Stimulated activated CD4-positive, alpha-beta T cell treated with anti-CD3 and anti-CD28 coated beads, Interleukin-1b, Interleukin-23, amount 100 ng/mL, for 1 hour (primary cell): ENCODE measurements at regions not wholly inside any gene's neighbourhood (a gene's known extent, or its start where the extent isn't known, plus 50 kb on each side); places are given as distances from the start of the nearest gene placed in this dataset.

Experiments used
- DNase-seq, 2 donors: peaks; one replicate each; pipeline ENCODE4 v3.0.0-alpha.2; 2020; ENCODE audit warnings: low read depth in 2 of 2

DNA sequence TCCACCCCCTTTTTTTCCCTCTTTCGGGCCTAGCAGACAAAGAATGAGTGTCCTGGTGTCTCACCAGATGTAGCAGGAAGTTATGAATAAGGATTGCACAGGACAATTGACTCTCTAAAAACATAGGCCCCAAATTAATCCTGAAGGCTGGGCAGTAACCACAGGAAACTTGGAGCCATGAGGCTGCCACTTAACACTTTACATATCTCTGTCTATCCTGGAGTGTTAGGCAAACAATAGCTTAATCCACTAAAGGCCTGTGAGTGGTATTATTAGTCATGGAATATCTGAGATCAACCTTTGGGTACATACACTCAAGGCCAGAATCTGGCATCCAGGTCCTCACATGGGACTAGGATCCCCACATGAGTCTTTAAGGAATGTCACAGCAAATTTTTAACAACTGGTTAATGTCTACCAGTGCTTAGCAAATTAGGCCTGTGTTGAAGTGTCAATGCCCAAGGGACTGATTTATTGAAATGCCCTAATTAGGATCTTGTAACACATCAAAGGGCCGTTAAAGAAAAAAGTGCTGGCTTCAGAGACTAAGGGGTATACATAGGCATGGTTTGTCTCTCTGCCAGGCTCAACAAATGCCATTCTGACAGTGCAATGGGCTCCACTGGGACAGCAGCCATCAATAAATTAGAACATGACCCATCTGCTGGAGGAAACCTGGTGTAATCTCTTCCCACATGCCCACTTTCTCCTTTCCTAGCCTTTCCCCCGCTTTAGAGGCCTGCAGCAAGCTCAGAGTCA, 196.7 kb upstream of the TBX20 start:
- no peak for DNase-seq

DNA sequence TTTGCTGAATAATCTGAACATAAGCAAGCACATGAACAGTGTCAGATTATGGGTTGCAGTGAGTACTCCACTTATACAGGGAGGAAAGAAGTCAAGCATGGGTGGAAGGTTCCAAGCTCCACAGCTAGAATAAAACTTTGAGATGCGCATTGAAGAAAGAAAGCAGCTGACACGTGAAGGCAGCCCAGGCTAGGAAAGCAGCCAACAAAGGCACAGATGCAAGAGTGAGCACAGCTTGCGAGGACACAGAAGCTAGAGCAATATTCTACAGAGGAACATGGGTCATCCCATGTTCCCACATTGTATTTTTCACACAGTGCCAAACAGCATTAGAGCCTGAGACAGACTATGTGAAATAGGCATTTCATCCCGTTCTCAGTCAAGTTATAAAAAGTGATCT, 194.6 kb upstream of the TBX20 start:
- DNase-seq = no peak

DNA sequence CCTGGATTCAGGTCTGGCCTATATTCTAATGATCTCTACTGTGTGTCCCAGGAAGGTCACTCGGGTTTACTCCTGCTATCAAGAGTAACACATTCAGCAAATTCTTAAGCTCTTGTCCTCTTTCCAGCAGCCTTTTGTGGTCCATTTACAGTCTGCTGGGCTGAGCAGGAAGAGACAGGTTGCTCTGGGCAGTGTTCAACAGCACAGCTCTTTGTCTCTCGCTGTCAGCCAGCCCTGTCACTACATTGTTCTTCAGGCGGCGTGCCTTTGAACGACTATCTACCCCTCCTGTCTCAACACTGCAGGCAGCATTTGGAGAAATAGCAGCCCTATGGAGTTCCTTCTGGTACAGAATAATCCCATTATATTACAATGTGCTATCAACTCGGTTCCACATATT, 192.2 kb upstream of the TBX20 start:
- no peak for DNase-seq

DNA sequence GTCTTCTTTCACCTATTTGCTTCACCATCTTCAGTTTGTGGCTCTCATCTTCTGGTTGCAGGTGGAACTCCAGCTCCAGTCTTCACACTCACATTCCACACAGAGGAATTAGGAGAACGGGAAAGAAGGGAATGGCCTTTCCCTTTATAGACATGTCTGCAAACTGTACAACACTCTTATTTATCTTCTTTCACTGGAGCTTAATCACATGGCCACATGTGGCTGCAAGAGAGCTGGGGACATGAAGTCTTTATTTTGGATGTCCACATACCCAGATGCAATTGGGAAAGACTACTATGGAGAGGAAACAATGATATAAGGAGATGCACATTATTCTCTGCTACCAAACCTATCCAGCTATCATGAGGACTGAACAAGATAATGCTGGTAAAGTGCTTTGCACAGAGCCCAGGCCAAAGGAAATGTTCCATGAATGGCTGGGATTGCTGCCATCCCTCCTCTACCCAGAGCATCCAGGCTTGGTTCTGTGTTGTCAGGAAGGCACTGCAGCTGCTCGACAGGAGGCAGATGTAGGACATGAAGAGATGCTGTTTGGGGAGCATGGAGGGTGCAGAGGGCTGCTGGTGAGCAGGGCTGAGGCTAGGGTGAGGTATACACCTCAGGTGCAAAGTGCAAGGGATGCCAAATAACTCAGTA, 183.8 kb upstream of the TBX20 start:
- no peak for DNase-seq

DNA sequence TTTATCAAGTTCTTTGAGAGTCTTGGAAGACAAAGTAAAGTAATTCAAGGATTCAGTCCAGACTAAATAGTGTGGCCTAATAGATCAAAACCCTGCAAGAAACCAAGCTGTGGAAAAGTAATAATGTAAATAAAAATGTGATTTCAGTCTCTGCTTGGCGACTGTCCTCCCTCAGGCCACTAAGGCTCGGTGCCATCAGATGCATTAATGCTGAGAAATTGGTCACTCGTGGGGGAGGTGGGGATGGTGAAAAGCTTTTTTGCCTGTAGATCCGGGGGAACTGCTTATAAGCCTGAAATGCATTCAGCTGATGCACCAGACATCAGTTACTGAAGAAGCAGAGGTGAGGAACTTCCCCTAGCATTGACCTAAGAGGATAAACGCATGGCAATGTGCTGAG, 182.6 kb upstream of the TBX20 start:
- DNase-seq = no peak

DNA sequence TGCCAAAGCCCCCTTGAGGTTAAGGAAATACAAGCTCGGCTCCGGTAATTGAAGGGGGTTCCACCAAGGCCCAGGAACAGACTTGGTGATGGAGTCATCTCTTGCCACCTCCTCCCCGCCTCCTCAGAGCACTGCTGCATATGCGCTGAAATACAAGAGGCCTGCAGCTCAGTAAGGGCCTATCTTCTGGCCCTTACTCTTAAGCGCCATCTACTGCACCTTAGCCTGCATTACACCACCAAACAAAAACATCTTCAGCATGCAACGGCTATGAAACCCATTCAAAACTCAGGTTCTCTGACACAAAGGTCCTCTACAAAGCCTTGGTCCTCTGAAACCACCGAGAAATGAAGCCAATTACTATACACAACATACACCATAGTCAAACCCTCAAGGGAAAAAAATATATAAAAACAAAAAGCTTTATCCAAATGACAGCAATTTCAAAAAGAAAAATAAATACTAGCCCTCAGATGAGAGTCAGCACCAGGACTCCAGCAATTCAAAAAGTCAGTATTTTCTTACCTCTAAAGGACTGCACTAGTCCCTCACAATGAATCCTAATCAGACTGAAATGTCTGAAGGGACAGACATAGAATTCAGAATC, 176.8 kb upstream of the TBX20 start:
- no peak for DNase-seq

DNA sequence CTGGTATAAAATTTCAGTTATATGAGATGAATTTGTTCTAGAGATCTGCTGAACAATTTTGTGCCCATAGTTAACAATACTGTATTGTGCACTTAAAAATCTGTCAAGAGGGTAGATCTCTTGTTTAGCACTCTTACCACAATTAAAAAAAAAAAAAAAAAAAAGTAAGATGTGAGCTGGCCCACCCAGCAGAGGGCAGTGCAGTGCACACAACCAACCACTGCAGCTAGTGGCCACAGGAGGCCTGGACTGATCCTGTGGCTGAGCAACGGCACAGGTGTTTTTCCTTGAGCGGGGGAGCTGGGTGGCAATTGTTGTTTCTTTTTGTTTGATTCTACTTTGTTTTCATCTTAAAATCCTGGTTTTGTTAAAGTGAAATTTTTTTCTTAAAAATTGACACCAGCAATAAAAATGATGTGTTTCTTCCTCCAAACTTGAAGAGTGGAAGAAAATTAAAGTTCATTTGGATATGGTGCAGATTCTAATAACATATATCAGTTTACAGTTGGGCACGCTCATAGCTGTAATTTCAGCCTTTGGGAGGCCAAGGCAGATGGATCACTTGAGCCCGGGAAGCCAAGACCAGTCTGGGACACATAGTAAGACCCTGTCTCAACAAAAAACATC, 171.1 kb upstream of the TBX20 start:
- DNase-seq = peak in 1 of 2 donors; percentile 28

DNA sequence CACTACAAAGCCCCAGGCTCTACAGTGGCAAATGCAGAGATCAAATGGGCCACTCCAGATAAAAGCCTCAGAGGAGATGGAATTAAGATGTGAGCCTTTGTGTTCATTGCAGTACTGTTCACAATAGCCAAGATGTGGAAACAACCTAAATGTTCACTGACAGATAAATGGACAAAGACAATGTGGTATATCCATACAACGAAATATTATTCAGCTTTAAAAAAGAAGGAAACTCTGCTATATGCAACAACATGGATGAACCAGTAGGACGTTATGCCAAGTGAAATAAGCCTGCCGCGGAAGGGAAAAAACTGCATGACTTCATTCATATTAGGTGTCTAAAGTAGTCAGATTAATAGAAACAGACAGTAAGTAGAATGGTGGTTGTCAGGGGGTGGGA, 170.5 kb upstream of the TBX20 start:
- DNase-seq = no peak

DNA sequence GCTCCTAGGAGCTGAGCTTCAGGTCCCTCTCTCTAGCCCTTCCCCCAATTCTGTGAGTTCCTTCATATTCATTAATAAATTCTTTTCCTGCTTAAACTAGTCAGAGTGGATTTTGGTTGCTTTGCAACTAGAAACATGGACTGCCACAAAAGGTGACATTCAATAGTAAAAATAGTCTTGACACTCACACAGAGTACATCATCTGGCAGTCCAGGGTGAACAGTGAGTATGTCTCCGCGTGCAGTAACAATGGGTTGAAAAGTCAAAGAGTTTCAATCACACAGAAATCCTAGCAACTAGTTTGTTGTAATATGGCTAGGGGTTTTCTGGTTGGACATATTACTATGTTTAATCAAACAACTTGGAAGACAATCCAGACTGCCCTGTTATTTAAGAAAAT, 168.8 kb upstream of the TBX20 start:
- no peak for DNase-seq

DNA sequence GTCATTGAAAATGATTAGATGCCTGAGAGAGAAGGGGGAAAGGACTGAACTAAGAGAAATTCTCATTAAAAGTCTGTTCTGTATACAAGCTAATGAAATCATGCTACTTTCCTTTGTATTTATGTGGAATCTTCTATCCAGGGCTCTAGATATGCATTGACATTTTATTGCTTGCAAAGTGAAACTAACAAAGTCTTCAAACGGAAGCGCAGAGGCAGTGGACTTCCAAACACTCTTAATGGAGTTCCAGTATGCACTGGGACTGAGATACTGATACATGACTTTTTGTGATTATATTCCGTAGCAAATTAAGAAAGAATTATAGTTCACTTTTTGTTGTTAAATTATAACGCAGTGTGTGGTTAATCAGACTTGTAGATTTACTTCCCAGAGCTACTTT, 166.8 kb upstream of the TBX20 start:
- DNase-seq = no peak

DNA sequence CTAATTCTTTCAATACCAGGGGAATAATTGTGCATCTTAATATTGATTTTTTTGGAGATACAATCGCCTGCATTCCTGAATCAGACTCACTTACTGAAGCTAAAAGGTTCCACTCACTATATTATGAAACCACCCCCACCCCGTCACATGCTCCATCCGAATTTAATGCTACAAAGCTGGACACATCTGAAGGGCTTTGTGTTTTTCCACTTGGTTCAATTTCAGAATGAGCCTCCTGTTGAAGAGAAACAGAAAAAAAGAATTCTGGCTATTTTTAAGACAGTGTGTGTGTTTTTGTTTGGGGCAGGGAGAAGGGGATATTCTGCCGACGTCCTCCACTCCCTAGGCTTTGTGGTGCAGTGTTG, 165.5 kb upstream of the TBX20 start:
- no peak for DNase-seq

DNA sequence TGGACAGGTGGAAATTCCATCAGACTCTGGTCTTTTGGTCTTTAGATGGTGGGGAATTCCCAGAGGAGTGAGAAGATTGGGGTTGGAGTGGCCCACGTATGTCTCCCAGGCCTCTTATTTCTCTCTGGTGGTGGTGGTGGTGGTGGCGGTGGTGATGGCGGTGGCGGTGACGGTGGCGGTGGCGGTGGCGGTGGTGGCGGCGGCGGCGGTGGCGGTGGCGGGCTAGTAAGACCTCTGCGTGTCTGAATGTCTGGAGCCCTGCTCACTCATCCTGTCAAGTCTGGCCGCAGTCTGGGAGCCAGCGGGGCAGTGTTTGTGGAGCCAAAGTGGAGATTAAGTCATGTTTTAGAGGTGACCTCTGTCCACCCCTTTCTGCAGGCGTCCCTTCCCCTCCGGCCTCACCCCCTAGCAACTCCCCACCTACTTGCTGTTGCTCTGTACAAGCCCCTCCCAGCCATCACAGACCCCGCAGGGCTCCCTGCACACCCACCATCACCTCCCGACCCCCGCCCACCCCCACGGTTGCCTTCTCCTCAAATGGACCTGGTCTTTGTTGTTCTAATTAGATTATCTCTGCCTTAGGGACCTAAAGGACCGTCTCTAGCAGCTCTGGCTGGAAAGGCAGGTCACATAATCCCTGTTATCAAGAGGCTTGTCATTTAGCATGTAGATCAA, 165.0 kb upstream of the TBX20 start:
- DNase-seq = no peak

DNA sequence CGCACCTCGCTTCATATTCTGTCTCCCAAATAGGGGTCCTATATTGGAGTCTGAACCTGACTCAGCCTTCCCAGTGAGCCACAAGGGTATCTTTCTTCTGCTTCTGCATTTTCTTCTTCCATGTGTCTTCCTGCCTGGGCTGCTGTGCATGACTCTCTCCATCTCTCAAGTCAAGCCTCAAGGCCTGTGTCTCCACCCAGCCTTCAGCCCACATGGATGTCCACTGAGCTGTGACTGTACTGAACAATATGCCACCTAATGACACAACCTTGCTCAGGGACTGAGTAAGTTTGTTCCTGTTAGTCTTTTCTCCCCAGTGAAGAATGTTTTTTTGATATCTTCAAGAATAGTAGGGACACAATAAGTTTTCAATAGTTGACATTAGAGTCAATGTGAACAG, 162.7 kb upstream of the TBX20 start:
- no peak for DNase-seq

DNA sequence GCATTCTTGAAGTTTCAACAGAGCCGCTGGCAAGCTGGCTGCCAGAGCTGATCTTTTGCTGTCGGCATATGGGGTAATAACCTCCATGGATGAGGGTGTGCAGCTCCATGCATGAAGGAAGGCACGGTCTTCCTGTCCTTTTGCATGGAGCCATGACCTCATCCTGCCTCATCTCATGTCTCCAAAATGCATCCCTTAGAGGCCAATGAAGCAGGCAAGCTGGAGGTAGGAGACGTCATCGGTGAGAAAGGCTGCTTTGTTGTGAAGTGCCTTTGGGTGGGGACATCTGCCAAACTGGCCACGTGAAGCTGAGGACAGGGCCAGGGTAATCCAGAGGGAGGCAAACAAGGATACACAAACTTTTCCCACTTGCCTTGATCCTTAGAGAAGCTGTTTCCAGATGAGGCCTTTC, 161.5 kb upstream of the TBX20 start:
- no peak for DNase-seq

DNA sequence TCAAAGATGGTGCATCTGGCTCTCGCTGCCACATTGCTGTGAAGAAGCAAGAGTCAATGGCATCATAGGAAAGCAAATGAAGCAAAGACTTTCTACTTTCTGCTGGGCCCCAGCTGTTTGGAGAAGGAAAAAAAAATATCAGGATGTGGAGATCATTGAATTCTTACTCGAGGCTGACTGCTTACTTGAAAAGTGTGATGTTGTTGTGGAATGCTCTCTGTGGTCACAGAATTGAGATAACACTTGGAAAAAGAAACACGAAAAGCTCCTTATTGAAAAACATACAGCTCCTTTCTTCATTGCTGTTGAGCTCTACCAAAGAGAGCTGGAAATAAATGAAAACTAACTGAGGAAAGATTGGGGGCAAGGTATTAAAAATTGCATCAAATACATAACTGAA, 157.4 kb upstream of the TBX20 start:
- no peak for DNase-seq

DNA sequence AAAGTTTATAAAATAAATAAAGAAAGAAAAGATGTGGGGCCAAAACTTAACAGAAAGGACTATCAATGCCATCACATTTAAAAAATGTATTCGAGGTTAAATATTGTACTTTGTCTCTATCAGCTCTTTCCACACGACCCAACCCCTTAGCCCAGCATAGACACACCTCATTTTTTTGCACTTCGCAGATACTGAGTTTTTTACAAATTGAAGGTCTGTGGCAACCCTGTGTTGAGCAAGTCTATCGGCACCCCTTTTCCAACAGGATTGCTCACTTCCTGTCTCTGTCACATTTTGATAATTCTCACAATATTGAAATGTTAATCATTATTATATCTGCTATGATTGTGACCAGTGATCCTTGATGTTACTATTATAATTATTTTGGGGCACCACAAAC, 151.6 kb upstream of the TBX20 start:
- no peak for DNase-seq

DNA sequence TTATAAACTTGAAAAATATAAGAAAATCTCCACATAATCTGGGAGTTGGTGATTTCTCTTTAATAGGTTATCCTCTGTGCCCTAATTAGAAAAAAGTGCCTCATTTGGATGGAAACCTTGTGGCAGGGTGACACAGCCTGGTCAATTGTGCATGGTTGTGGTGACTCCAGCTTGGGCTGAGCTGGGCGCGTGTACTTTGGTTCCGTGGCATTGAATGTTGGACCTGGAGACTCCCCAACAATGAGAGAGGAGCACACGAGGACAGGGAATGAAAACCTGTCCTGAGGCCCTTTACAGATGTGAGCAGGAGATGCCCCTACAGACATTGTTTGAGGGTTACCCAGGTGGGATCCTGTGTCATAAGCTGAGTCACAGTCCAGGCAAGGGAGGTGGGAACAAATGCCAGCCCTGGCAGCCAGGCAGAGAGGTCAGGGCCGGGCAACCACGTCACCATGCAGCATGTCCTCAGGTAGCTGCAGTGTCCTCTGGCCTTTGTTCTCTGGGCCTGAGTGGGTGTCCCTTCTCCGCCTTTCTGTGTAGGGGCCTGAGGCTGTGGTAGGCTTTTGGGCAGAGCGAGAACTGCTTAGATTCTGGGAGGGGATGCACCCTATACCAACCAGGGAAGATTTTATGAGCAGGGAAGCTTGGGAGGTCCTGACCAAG, 147.4 kb upstream of the TBX20 start:
- no peak for DNase-seq

DNA sequence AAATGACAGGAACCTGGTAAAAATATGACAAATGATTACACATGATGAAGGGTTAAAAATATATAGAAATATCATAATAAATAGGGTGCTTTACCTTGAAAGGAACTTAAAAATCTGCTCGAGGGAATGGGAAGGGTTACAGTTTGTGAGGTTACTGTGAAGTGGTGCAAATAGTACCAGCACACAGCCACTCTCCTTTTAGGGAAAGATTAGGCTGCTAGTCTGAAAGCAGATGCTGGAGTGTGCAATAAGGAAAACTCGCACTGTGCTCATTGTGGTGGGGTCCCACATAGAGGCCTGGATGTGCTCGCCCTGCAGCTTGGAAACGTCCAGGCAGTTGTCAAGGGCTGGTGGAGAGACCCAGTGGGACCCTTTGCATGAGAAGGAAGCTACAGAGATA, 145.9 kb upstream of the TBX20 start:
- DNase-seq = no peak

DNA sequence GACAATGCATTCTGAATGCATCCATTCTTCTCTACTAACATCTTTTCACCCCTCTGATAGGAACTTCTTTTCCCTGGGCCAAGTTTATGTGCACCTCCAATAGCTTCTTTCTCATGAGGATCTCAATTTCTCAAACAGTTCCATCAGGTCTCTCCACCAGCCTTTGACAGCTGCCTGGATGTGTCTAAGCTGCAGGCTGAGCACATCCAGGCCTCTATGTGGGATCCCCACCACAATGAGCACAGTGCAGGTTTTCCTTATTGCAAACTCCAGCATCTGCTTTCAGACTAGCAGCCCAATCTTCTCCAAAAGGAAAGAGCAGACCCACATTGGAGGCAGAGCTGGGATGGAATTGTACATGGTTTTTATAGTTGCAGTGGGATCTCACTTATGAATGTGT, 145.3 kb upstream of the TBX20 start:
- no peak for DNase-seq

DNA sequence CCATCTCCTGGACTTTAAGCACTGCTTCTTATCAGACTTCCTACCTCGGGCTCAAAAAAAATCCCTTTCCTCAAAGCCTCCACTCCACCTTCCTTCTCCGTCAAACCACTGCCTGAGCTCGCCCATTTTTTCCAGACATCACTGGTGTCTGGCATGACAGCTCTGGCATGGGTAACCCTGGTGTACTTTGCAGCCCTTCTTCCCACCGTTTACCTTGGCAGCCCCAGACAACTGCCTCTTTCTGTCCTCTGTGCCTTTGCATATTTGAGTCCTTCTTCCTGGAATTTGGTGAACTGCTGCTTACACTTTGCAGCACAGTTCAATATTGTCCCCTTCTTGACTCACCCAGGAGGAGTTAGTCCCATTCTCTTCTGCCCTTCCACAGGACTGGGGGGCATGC, 144.6 kb upstream of the TBX20 start:
- DNase-seq = no peak

DNA sequence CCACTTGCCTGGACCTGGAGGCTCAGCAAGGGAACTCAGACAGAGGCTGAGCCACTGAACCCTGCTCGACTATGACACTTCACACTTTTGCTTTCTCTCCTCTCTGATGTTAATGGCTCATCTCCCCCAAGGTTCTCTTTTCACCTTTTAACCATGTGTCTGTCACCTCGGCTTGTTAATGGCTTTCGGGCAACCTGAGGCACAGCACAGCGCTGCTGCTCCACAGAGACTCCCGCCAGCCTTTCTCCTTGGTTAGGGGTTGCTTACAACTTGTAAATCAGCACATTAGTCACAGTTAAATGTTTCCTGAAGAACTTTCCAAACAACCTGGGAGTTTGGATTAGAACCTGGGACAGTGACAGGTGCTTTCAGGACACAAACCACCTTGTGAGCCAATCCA, 136.2 kb upstream of the TBX20 start:
- no peak for DNase-seq

DNA sequence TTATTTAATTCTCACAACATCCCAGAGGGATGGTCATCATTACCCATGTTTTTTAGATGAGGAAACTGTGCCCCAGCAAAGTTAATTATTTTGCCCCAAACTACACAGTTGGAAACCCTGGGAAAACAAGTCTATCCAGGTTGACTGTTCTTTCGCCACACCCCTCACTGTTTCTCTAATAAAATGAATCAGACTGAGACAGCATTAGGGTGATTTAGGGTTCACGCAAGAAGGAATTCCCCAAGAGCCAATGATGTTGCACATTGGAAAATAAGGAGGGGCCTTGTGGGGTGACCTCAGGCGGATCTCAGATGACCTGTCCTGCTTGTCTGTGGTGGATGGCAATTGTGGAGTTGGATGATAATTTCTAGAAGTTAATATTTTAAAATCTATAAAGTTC, 135.7 kb upstream of the TBX20 start:
- DNase-seq = no peak
